SK-N-SH (cell line): ENCODE measurements at regions not wholly inside any gene's neighbourhood (a gene's known extent, or its start where the extent isn't known, plus 50 kb on each side); places are given as distances from the start of the nearest gene placed in this dataset.

ENCODE experiments used
- CTCF ChIA-PET: fragments of 300-600, 350-600 bp; formaldehyde crosslinking; extraction: SDS; loops from one replicate; lab custom pipeline; 2021; lab: Yijun Ruan, JAX
- POLR2A ChIA-PET: fragments of 350-600 bp; sonication (Branson Sonifier 250); formaldehyde crosslinking; extraction: SDS; loops from one replicate; lab custom pipeline; 2020; ENCODE audit warnings: antibody characterized with exemption, inconsistent platforms; lab: Yijun Ruan, JAX
- DNase-seq: peaks from one replicate; pipeline ENCODE4 v3.0.0; 2012
- H2AFZ ChIP-seq: fragments of 200-600 bp; sonication (generic); 2 replicates; pipeline ENCODE4 v1.8.1; 2016; ENCODE audit warnings: antibody characterized with exemption, mild to moderate bottlenecking, low read depth
- H3F3A ChIP-seq: fragments of 200-600 bp; sonication (generic); replicated peaks from 2 replicates; pipeline ENCODE3; 2016; ENCODE audit warnings: antibody characterized with exemption, mild to moderate bottlenecking; ENCODE audit not compliant: insufficient read depth
- H3K27ac ChIP-seq, 2 experiments: fragments of 200-500 bp in 1 of 2; fragments of 200-600 bp in 1 of 2; sonication (Bioruptor generic) in 1 of 2; sonication (generic), shearing (Covaris generic) in 1 of 2; 2 replicates each; pipeline versions ENCODE4 v1.5.1 to v1.6.1; 2014 to 2016; ENCODE audit warnings: low read depth in 2 of 2, inconsistent platforms in 1 of 2, low read length in 1 of 2, mild to moderate bottlenecking in 1 of 2, mixed read lengths in 1 of 2
- H3K27me3 ChIP-seq: fragments of 200-600 bp; sonication (generic), shearing (Covaris generic); 2 replicates; pipeline ENCODE4 v1.6.1; 2016; ENCODE audit warnings: mixed run types; ENCODE audit not compliant: insufficient read depth
- H3K36me3 ChIP-seq, 2 experiments: fragments of 200-500 bp in 1 of 2; fragments of 200-600 bp in 1 of 2; sonication (Bioruptor generic) in 1 of 2; sonication (generic) in 1 of 2; replicated peaks in 1 of 2; 2 replicates each; pipeline versions ENCODE3 to v1.5.1; 2014 to 2016; ENCODE audit warnings: low read length in 1 of 2, mild to moderate bottlenecking in 1 of 2; ENCODE audit not compliant: insufficient read depth in 2 of 2, control insufficient read depth in 1 of 2
- H3K4me1 ChIP-seq, 2 experiments: fragments of 200-500 bp in 1 of 2; fragments of 200-600 bp in 1 of 2; sonication (Bioruptor generic) in 1 of 2; sonication (generic), shearing (Covaris generic) in 1 of 2; 2 replicates each; pipeline versions ENCODE4 v1.5.1 to v1.6.1; 2014 to 2016; ENCODE audit warnings: low read depth in 1 of 2, low read length in 1 of 2, mixed run types in 1 of 2; ENCODE audit not compliant: insufficient read depth in 2 of 2, control insufficient read depth in 1 of 2
- H3K4me2 ChIP-seq: fragments of 200-600 bp; sonication (generic), shearing (Covaris generic); 2 replicates; pipeline ENCODE4 v1.6.1; 2017; ENCODE audit warnings: mixed run types
- H3K4me3 ChIP-seq, 2 experiments: fragments of 200-500 bp in 1 of 2; fragments of 200-600 bp in 1 of 2; sonication (Bioruptor generic) in 1 of 2; sonication (generic), shearing (Covaris generic) in 1 of 2; 2 replicates each; pipeline versions ENCODE4 v1.5.1 to v1.8.1; 2014 to 2016; ENCODE audit warnings: low read depth in 2 of 2, inconsistent platforms in 1 of 2, low read length in 1 of 2, mild to moderate bottlenecking in 1 of 2, mixed read lengths in 1 of 2, moderate library complexity in 1 of 2
- H3K79me2 ChIP-seq: fragments of 200-600 bp; sonication (generic); 2 replicates; pipeline ENCODE4 v1.8.1; 2017; ENCODE audit warnings: mild to moderate bottlenecking; ENCODE audit not compliant: insufficient read depth
- H3K9ac ChIP-seq: fragments of 200-600 bp; sonication (generic); 2 replicates; pipeline ENCODE4 v1.6.1; 2017; ENCODE audit warnings: mixed run types
- H3K9me2 ChIP-seq: fragments of 200-600 bp; sonication (generic); 2 replicates; pipeline ENCODE4 v1.6.1; 2017; ENCODE audit warnings: mixed run types
- H3K9me3 ChIP-seq: fragments of 200-600 bp; sonication (generic); 2 replicates; pipeline ENCODE4 v1.6.1; 2017; ENCODE audit warnings: mixed run types, mild to moderate bottlenecking, moderate library complexity
- H4K20me1 ChIP-seq: fragments of 200-600 bp; sonication (generic); 2 replicates; pipeline ENCODE4 v1.6.1; 2017; ENCODE audit warnings: mild to moderate bottlenecking, mixed run types; ENCODE audit not compliant: insufficient read depth
- ELF1 ChIP-seq: IDR thresholded peaks from 2 replicates; pipeline ENCODE4 v1.4.0; 2012
- FOSL2 ChIP-seq: IDR thresholded peaks from 2 replicates; pipeline ENCODE4 v1.4.0; 2012; ENCODE audit warnings: low read depth, mild to moderate bottlenecking, moderate library complexity, borderline replicate concordance
- FOXJ3 ChIP-seq: sonication (generic); formaldehyde crosslinking; IDR thresholded peaks from 2 replicates; pipeline ENCODE4 v1.5.1; 2020; ENCODE audit warnings: mild to moderate bottlenecking, missing genetic modification reagents
- FOXM1 ChIP-seq: IDR thresholded peaks from 2 replicates; pipeline ENCODE4 v1.4.0; 2012; ENCODE audit warnings: low read depth, mild to moderate bottlenecking
- GABPA ChIP-seq: IDR thresholded peaks from 2 replicates; pipeline ENCODE4 v1.4.0; 2012; ENCODE audit warnings: low read depth, mild to moderate bottlenecking
- GATA2 ChIP-seq: sonication (generic); formaldehyde crosslinking; IDR thresholded peaks from 2 replicates; pipeline ENCODE4 v1.5.0; 2020; ENCODE audit warnings: mild to moderate bottlenecking, missing genetic modification reagents
- MAX ChIP-seq: IDR thresholded peaks from 2 replicates; pipeline ENCODE4 v1.4.0; 2012; ENCODE audit warnings: low read depth
- MEF2A ChIP-seq: IDR thresholded peaks from 2 replicates; pipeline ENCODE4 v1.4.0; 2012; ENCODE audit warnings: low read depth, borderline replicate concordance
- MXI1 ChIP-seq: IDR thresholded peaks from 2 replicates; pipeline ENCODE4 v1.6.1; 2012; ENCODE audit warnings: mild to moderate bottlenecking, low read depth, low read length, improper control_type of control experiment
- PBX3 ChIP-seq: IDR thresholded peaks from 2 replicates; pipeline ENCODE4; 2012
- POLR2AphosphoS5 ChIP-seq: IDR thresholded peaks from 2 replicates; pipeline ENCODE4 v1.6.1; 2012; ENCODE audit warnings: low read depth, low read length
- RAD21 ChIP-seq: IDR thresholded peaks from 2 replicates; pipeline ENCODE4 v1.6.1; 2012; ENCODE audit warnings: mild to moderate bottlenecking, low read length
- RFX5 ChIP-seq: IDR thresholded peaks from 2 replicates; pipeline ENCODE4 v1.6.1; 2012; ENCODE audit warnings: mild to moderate bottlenecking, improper control_type of control experiment, low read length
- RXRA ChIP-seq: IDR thresholded peaks from 2 replicates; pipeline ENCODE4 v1.4.0; 2012; ENCODE audit warnings: low read depth, mild to moderate bottlenecking, borderline replicate concordance
- TAF1 ChIP-seq: IDR thresholded peaks from 2 replicates; pipeline ENCODE4 v1.6.1; 2012; ENCODE audit warnings: low read depth, mild to moderate bottlenecking, low read length, moderate library complexity, borderline replicate concordance
- TCF12 ChIP-seq: IDR thresholded peaks from 2 replicates; pipeline ENCODE4 v1.4.0; 2012
- TEAD4 ChIP-seq: IDR thresholded peaks from 2 replicates; pipeline ENCODE4 v1.4.0; 2012; ENCODE audit warnings: mild to moderate bottlenecking, borderline replicate concordance; ENCODE audit not compliant: insufficient read depth
- USF2 ChIP-seq: fragments of 150-350 bp; IDR thresholded peaks from 2 replicates; pipeline ENCODE4 v1.6.1; 2017; ENCODE audit warnings: antibody characterized with exemption, low read length, low read depth, borderline replicate concordance
- WGBS: methylation state at CpG from one replicate; pipeline ENCODE4 v1.1.6; 2017; ENCODE audit warnings: low lambda C conversion rate; 5-methylcytosine and 5-hydroxymethylcytosine counted together
- TF ChIP-seq, protein P1 (sequence below): IDR thresholded peaks from 2 replicates; pipeline ENCODE4 v1.4.0; 2012; ENCODE audit warnings: low read depth, borderline replicate concordance

DNA sequence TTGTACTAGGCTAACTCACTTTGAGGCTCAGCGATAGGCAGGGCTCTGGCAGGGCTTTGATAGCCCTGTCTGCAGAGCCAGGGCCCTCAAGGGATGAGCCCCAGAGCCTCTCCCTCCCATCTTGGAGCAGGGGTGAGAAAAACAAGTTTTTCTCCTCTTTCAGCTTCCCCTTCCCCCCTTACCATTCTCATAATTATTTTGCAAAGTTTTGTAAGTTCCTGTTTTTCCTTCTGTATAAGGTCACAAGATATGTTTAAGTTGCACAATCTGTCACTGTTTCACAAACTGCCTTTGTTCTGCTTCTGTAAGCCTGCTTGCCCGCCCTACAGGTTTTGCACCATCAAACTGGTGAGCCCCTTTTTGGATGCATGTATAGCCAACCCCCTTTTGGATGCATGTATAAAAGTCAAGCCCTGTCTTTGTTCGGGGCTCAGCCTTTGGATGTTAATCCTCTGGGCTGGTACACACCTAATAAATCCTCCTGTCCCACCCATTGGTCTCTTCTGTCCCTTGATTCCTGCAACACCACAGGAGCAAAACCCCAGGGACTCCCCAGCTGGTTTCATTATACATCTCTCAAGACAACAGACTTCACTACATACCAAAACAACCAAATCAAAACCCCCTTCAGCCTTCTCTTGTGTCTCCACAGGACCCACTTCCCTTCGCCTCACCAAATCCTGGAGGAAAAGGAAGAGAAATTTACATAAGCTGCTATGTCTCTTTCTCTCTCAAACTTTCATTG lies 52.5 kb upstream of the RESF1 start:
- no peaks in the 10 kb centered on the region for H3K79me2 ChIP-seq
- no peak for TF ChIP-seq GABPA
- ChIA-PET CTCF (no interaction called here), POLR2A (no interaction called here)
- H4K20me1 ChIP-seq, result no peaks in the 10 kb centered on the region
- H3K4me2 ChIP-seq, result no peak overlapping the region
- H3F3A ChIP-seq, result no peaks in the 10 kb centered on the region
- H3K36me3 ChIP-seq, result no peaks in the 10 kb centered on the region
- no peaks in the 10 kb centered on the region for H3K4me1 ChIP-seq
- H3K9ac ChIP-seq, result no peak overlapping the region
- no peak overlapping the region for H3K27ac ChIP-seq
- no peaks in the 10 kb centered on the region for H3K9me3 ChIP-seq
- H3K4me3 ChIP-seq, result no peak overlapping the region
- H3K27me3 ChIP-seq, result no peaks in the 10 kb centered on the region
- 29% methylated on average over 4 of the region's 4 CpGs for WGBS
- H2AFZ ChIP-seq, result no peak overlapping the region
- DNase-seq, result no peak
- H3K9me2 ChIP-seq, result no peaks in the 10 kb centered on the region

GRCh38 chr12:31903025-31903424 lies 56.2 kb upstream of the RESF1 start:
- Histone ChIP-seq H3K36me3 (no peaks in the 10 kb centered on the region), H3K9me2 (no peaks in the 10 kb centered on the region), H3K4me2 (no peak overlapping the region), H3K79me2 (no peaks in the 10 kb centered on the region), H3K9ac (no peak overlapping the region), H3F3A (no peaks in the 10 kb centered on the region), H3K4me3 (no peak overlapping the region), H3K4me1 (no peaks in the 10 kb centered on the region), H4K20me1 (no peaks in the 10 kb centered on the region), H2AFZ (no peak overlapping the region), H3K27me3 (no peaks in the 10 kb centered on the region), H3K9me3 (no peaks in the 10 kb centered on the region), H3K27ac (no peak overlapping the region)
- DNase-seq, result no peak
- POLR2A ChIA-PET, result no interaction called here
- TF ChIP-seq, protein P1, sequence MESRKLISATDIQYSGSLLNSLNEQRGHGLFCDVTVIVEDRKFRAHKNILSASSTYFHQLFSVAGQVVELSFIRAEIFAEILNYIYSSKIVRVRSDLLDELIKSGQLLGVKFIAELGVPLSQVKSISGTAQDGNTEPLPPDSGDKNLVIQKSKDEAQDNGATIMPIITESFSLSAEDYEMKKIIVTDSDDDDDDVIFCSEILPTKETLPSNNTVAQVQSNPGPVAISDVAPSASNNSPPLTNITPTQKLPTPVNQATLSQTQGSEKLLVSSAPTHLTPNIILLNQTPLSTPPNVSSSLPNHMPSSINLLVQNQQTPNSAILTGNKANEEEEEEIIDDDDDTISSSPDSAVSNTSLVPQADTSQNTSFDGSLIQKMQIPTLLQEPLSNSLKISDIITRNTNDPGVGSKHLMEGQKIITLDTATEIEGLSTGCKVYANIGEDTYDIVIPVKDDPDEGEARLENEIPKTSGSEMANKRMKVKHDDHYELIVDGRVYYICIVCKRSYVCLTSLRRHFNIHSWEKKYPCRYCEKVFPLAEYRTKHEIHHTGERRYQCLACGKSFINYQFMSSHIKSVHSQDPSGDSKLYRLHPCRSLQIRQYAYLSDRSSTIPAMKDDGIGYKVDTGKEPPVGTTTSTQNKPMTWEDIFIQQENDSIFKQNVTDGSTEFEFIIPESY, result no peak
- TF ChIP-seq TCF12, result no peak
- TF ChIP-seq GATA2 (CRISPR knock-in tag), result no peak
- no peak for TF ChIP-seq FOXJ3 (CRISPR knock-in tag)
- TF ChIP-seq PBX3, result no peak
- no peak for TF ChIP-seq USF2
- no peak for TF ChIP-seq MEF2A
- no peak for TF ChIP-seq FOXM1
- no peak for TF ChIP-seq RXRA
- TF ChIP-seq FOSL2, result no peak
- TF ChIP-seq POLR2AphosphoS5, result no peak
- no peak for TF ChIP-seq RFX5
- no peak for TF ChIP-seq TAF1
- TF ChIP-seq ELF1, result no peak
- no peak for TF ChIP-seq MAX
- no peak for TF ChIP-seq TEAD4
- no peak for TF ChIP-seq MXI1
- TF ChIP-seq RAD21, result no peak
- WGBS, result 73% methylated on average over 3 of the region's 3 CpGs
- CTCF ChIA-PET, result no interaction called here
